Ovary (tissue), 3 donors: ENCODE measurements at regions not wholly inside any gene's neighbourhood (a gene's known extent, or its start where the extent isn't known, plus 50 kb on each side); places are given as distances from the start of the nearest gene placed in this dataset.

ENCODE experiments used
- CTCF ChIP-seq, 3 donors: fragments of 450-650 bp in 2 of 3; fragments of 200-600 bp in 1 of 3; IDR thresholded peaks; one replicate each; pipeline versions ENCODE4 v1.5.1 to v1.8.0; 2016 to 2022; ENCODE audit warnings: antibody characterized with exemption in 3 of 3, mild to moderate bottlenecking in 1 of 3
- EP300 ChIP-seq: sonication (generic); formaldehyde crosslinking; IDR thresholded peaks from one replicate; pipeline ENCODE4 v1.6.1; 2017; ENCODE audit warnings: antibody characterized with exemption
- POLR2A ChIP-seq: fragments of 450-650 bp; IDR thresholded peaks from one replicate; pipeline ENCODE4 v1.6.1; 2017; ENCODE audit warnings: antibody characterized with exemption, mild to moderate bottlenecking, moderate library complexity
- donor health status: DM: no; HTN: no; CAD: no.

GRCh38 chr14:31930493-31931240 is 146.4 kb upstream of the ARHGAP5 start:
- TF ChIP-seq CTCF (IDR thresholded peaks at IDR 0.05) (no peak), EP300 (no peak), POLR2A (no peak)
